SK-N-SH (cell line): ENCODE measurements at regions not wholly inside any gene's neighbourhood (a gene's known extent, or its start where the extent isn't known, plus 50 kb on each side); places are given as distances from the start of the nearest gene placed in this dataset.

Experiments
- CTCF ChIA-PET: fragments of 300-600, 350-600 bp; formaldehyde crosslinking; extraction: SDS; loops from one replicate; lab custom pipeline; 2021; lab: Yijun Ruan, JAX
- POLR2A ChIA-PET: fragments of 350-600 bp; sonication (Branson Sonifier 250); formaldehyde crosslinking; extraction: SDS; loops from one replicate; lab custom pipeline; 2020; ENCODE audit warnings: antibody characterized with exemption, inconsistent platforms; lab: Yijun Ruan, JAX
- DNase-seq: peaks from one replicate; pipeline ENCODE4 v3.0.0; 2012
- H2AFZ ChIP-seq: fragments of 200-600 bp; sonication (generic); 2 replicates; pipeline ENCODE4 v1.8.1; 2016; ENCODE audit warnings: antibody characterized with exemption, mild to moderate bottlenecking, low read depth
- H3F3A ChIP-seq: fragments of 200-600 bp; sonication (generic); replicated peaks from 2 replicates; pipeline ENCODE3; 2016; ENCODE audit warnings: antibody characterized with exemption, mild to moderate bottlenecking; ENCODE audit not compliant: insufficient read depth
- H3K27ac ChIP-seq, 2 experiments: fragments of 200-500 bp in 1 of 2; fragments of 200-600 bp in 1 of 2; sonication (Bioruptor generic) in 1 of 2; sonication (generic), shearing (Covaris generic) in 1 of 2; 2 replicates each; pipeline versions ENCODE4 v1.5.1 to v1.6.1; 2014 to 2016; ENCODE audit warnings: low read depth in 2 of 2, inconsistent platforms in 1 of 2, low read length in 1 of 2, mild to moderate bottlenecking in 1 of 2, mixed read lengths in 1 of 2
- H3K27me3 ChIP-seq: fragments of 200-600 bp; sonication (generic), shearing (Covaris generic); 2 replicates; pipeline ENCODE4 v1.6.1; 2016; ENCODE audit warnings: mixed run types; ENCODE audit not compliant: insufficient read depth
- H3K36me3 ChIP-seq, 2 experiments: fragments of 200-500 bp in 1 of 2; fragments of 200-600 bp in 1 of 2; sonication (Bioruptor generic) in 1 of 2; sonication (generic) in 1 of 2; replicated peaks in 1 of 2; 2 replicates each; pipeline versions ENCODE3 to v1.5.1; 2014 to 2016; ENCODE audit warnings: low read length in 1 of 2, mild to moderate bottlenecking in 1 of 2; ENCODE audit not compliant: insufficient read depth in 2 of 2, control insufficient read depth in 1 of 2
- H3K4me1 ChIP-seq, 2 experiments: fragments of 200-500 bp in 1 of 2; fragments of 200-600 bp in 1 of 2; sonication (Bioruptor generic) in 1 of 2; sonication (generic), shearing (Covaris generic) in 1 of 2; 2 replicates each; pipeline versions ENCODE4 v1.5.1 to v1.6.1; 2014 to 2016; ENCODE audit warnings: low read depth in 1 of 2, low read length in 1 of 2, mixed run types in 1 of 2; ENCODE audit not compliant: insufficient read depth in 2 of 2, control insufficient read depth in 1 of 2
- H3K4me2 ChIP-seq: fragments of 200-600 bp; sonication (generic), shearing (Covaris generic); 2 replicates; pipeline ENCODE4 v1.6.1; 2017; ENCODE audit warnings: mixed run types
- H3K4me3 ChIP-seq, 2 experiments: fragments of 200-500 bp in 1 of 2; fragments of 200-600 bp in 1 of 2; sonication (Bioruptor generic) in 1 of 2; sonication (generic), shearing (Covaris generic) in 1 of 2; 2 replicates each; pipeline versions ENCODE4 v1.5.1 to v1.8.1; 2014 to 2016; ENCODE audit warnings: low read depth in 2 of 2, inconsistent platforms in 1 of 2, low read length in 1 of 2, mild to moderate bottlenecking in 1 of 2, mixed read lengths in 1 of 2, moderate library complexity in 1 of 2
- H3K79me2 ChIP-seq: fragments of 200-600 bp; sonication (generic); 2 replicates; pipeline ENCODE4 v1.8.1; 2017; ENCODE audit warnings: mild to moderate bottlenecking; ENCODE audit not compliant: insufficient read depth
- H3K9ac ChIP-seq: fragments of 200-600 bp; sonication (generic); 2 replicates; pipeline ENCODE4 v1.6.1; 2017; ENCODE audit warnings: mixed run types
- H3K9me2 ChIP-seq: fragments of 200-600 bp; sonication (generic); 2 replicates; pipeline ENCODE4 v1.6.1; 2017; ENCODE audit warnings: mixed run types
- H3K9me3 ChIP-seq: fragments of 200-600 bp; sonication (generic); 2 replicates; pipeline ENCODE4 v1.6.1; 2017; ENCODE audit warnings: mixed run types, mild to moderate bottlenecking, moderate library complexity
- H4K20me1 ChIP-seq: fragments of 200-600 bp; sonication (generic); 2 replicates; pipeline ENCODE4 v1.6.1; 2017; ENCODE audit warnings: mild to moderate bottlenecking, mixed run types; ENCODE audit not compliant: insufficient read depth
- CHD2 ChIP-seq: fragments of 150-350 bp; IDR thresholded peaks from 2 replicates; pipeline ENCODE4 v1.6.1; 2018; ENCODE audit warnings: low read length; ENCODE audit not compliant: partially characterized antibody
- EP300 ChIP-seq, 2 experiments: IDR thresholded peaks; 2 replicates each; pipeline versions ENCODE4 v1.4.0 to v1.6.1; 2012; ENCODE audit warnings: borderline replicate concordance in 1 of 2, low read depth in 1 of 2, low read length in 1 of 2
- EZH2phosphoT487 ChIP-seq: fragments of 200-600 bp; sonication (generic); IDR thresholded peaks from 2 replicates; pipeline ENCODE4 v1.6.1; 2017; ENCODE audit warnings: low read depth, mixed run types, mild to moderate bottlenecking, antibody characterized with exemption, moderate library complexity, borderline replicate concordance
- FOSL2 ChIP-seq: IDR thresholded peaks from 2 replicates; pipeline ENCODE4 v1.4.0; 2012; ENCODE audit warnings: low read depth, mild to moderate bottlenecking, moderate library complexity, borderline replicate concordance
- JUND ChIP-seq: IDR thresholded peaks from 2 replicates; pipeline ENCODE4 v1.4.0; 2012
- MEF2A ChIP-seq: IDR thresholded peaks from 2 replicates; pipeline ENCODE4 v1.4.0; 2012; ENCODE audit warnings: low read depth, borderline replicate concordance
- NFIC ChIP-seq: IDR thresholded peaks from 2 replicates; pipeline ENCODE4 v1.4.0; 2012; ENCODE audit warnings: borderline replicate concordance
- PBX3 ChIP-seq: IDR thresholded peaks from 2 replicates; pipeline ENCODE4; 2012
- RCOR1 ChIP-seq: fragments of 150-350 bp; IDR thresholded peaks from 2 replicates; pipeline ENCODE4 v1.6.1; 2017; ENCODE audit warnings: antibody characterized with exemption, low read length
- REST ChIP-seq: IDR thresholded peaks from 2 replicates; pipeline ENCODE4 v1.6.1; 2012; ENCODE audit warnings: mild to moderate bottlenecking, low read depth, low read length, moderate library complexity
- RXRA ChIP-seq: IDR thresholded peaks from 2 replicates; pipeline ENCODE4 v1.4.0; 2012; ENCODE audit warnings: low read depth, mild to moderate bottlenecking, borderline replicate concordance
- SIN3A ChIP-seq: IDR thresholded peaks from 2 replicates; pipeline ENCODE4 v1.6.1; 2012; ENCODE audit warnings: low read depth, mild to moderate bottlenecking, low read length, moderate library complexity, borderline replicate concordance
- SMC3 ChIP-seq: IDR thresholded peaks from 2 replicates; pipeline ENCODE4 v1.6.1; 2012; ENCODE audit warnings: low read depth, low read length, improper control_type of control experiment
- TCF12 ChIP-seq: IDR thresholded peaks from 2 replicates; pipeline ENCODE4 v1.4.0; 2012
- TEAD4 ChIP-seq: IDR thresholded peaks from 2 replicates; pipeline ENCODE4 v1.4.0; 2012; ENCODE audit warnings: mild to moderate bottlenecking, borderline replicate concordance; ENCODE audit not compliant: insufficient read depth
- WGBS: methylation state at CpG from one replicate; pipeline ENCODE4 v1.1.6; 2017; ENCODE audit warnings: low lambda C conversion rate; 5-methylcytosine and 5-hydroxymethylcytosine counted together

GRCh38 chr13:65864039-65864438, 1366.1 kb downstream of the PCDH9 start:
- no peaks in the 10 kb centered on the region for H3K9me3 ChIP-seq
- CTCF ChIA-PET: interaction anchor here (0.5 to 0.7 kb wide), 2 partner anchors 9 to 17 kb away, joined by 3 read pairs; no protein-coding TSS in a partner anchor
- no peaks in the 10 kb centered on the region for H3K36me3 ChIP-seq
- DNase-seq: no peak
- no peaks in the 10 kb centered on the region for H3K9me2 ChIP-seq
- H3K4me2 ChIP-seq: no peak overlapping the region
- no peaks in the 10 kb centered on the region for H3K4me1 ChIP-seq
- no peak overlapping the region for H3K4me3 ChIP-seq
- no peaks in the 10 kb centered on the region for H3F3A ChIP-seq
- no peaks in the 10 kb centered on the region for H3K27me3 ChIP-seq
- no peak for TF ChIP-seq JUND
- TF ChIP-seq REST: no peak
- TF ChIP-seq PBX3: no peak
- TF ChIP-seq, all 33 proteins: peak for 0
- Histone ChIP-seq H3K9ac (no peak overlapping the region), H4K20me1 (no peaks in the 10 kb centered on the region), H3K27ac (no peak overlapping the region), H3K79me2 (no peaks in the 10 kb centered on the region), H2AFZ (no peak overlapping the region)
- POLR2A ChIA-PET: no interaction called here
- 95% methylated on average over 1 of the region's 1 CpG for WGBS

GRCh38 chr13:65860306-65860705, 1369.8 kb downstream of the PCDH9 start:
- Histone ChIP-seq H2AFZ (no peak overlapping the region), H3K27me3 (no peaks in the 10 kb centered on the region), H3K79me2 (no peaks in the 10 kb centered on the region), H3F3A (no peaks in the 10 kb centered on the region), H3K36me3 (no peaks in the 10 kb centered on the region), H4K20me1 (no peaks in the 10 kb centered on the region), H3K4me3 (no peak overlapping the region), H3K9me3 (no peaks in the 10 kb centered on the region), H3K9ac (no peak overlapping the region), H3K4me1 (no peaks in the 10 kb centered on the region; a peak in 1 of 4 replicates), H3K27ac (no peak overlapping the region), H3K4me2 (no peak overlapping the region), H3K9me2 (no peaks in the 10 kb centered on the region)
- WGBS: 67% methylated on average over 2 of the region's 2 CpGs
- TF ChIP-seq EP300 (IDR thresholded peaks at IDR 0.05; ENCODE audit: borderline replicate concordance in 1 of 2, low read depth in 1 of 2, low read length in 1 of 2) (no peak), EZH2phosphoT487 (no peak), SMC3 (no peak), PBX3 (no peak), FOSL2 (no peak), RXRA (no peak), TCF12 (no peak), SIN3A (no peak), TEAD4 (no peak), MEF2A (no peak), CHD2 (no peak), NFIC (no peak), RCOR1 (no peak)
- ChIA-PET POLR2A (no interaction called here), CTCF (no interaction called here)
- DNase-seq: no peak
